H1 (cell line): ENCODE measurements at regions not wholly inside any gene's neighbourhood (a gene's known extent, or its start where the extent isn't known, plus 50 kb on each side); places are given as distances from the start of the nearest gene placed in this dataset.

Experiments
- CTCF ChIA-PET: fragments of 300-600 bp; sonication (Branson Sonifier 250); formaldehyde crosslinking; loops from one replicate; lab custom pipeline; 2021; ENCODE audit not compliant: partially characterized antibody; lab: Charles Lee
- POLR2A ChIA-PET: fragments of 300-600 bp; sonication (Branson Sonifier 250); formaldehyde crosslinking; loops from one replicate; lab custom pipeline; 2021; ENCODE audit warnings: inconsistent platforms; ENCODE audit not compliant: partially characterized antibody; lab: Charles Lee
- DNase-seq, 2 experiments: peaks; one replicate each; pipeline versions ENCODE4 v3.0.0 to v3.0.0-alpha.2; 2010 to 2022; ENCODE audit warnings: low spot score in 2 of 2, low read depth in 1 of 2, mixed read lengths in 1 of 2
- FAIRE-seq: peaks from 2 replicates; lab custom pipeline; 2011; peaks lifted over from hg19 to GRCh38; lab: Jason Lieb, UNC
- H2AFZ ChIP-seq: 2 replicates; pipeline ENCODE4 v1.8.1; 2012; ENCODE audit warnings: low read length, inconsistent platforms
- H2AK5ac ChIP-seq: 2 replicates; pipeline ENCODE4 v1.6.1; 2013; ENCODE audit warnings: low read depth, low read length
- H2BK120ac ChIP-seq: replicated peaks from 2 replicates; pipeline ENCODE3; 2013; ENCODE audit warnings: low read depth, low read length, inconsistent platforms
- H2BK12ac ChIP-seq: 2 replicates; pipeline ENCODE4 v1.6.1; 2013; ENCODE audit warnings: low read depth, low read length
- H2BK15ac ChIP-seq: 2 replicates; pipeline ENCODE4 v1.6.1; 2013; ENCODE audit warnings: low read length
- H2BK20ac ChIP-seq: 2 replicates; pipeline ENCODE4 v1.6.1; 2013; ENCODE audit warnings: low read length
- H2BK5ac ChIP-seq: 2 replicates; pipeline ENCODE4 v1.6.1; 2013; ENCODE audit warnings: low read depth, low read length
- H3K14ac ChIP-seq: 2 replicates; pipeline ENCODE4 v1.6.1; 2013; ENCODE audit warnings: inconsistent platforms; ENCODE audit not compliant: insufficient read length
- H3K18ac ChIP-seq: 2 replicates; pipeline ENCODE4 v1.6.1; 2013; ENCODE audit warnings: low read length; ENCODE audit errors: extremely low read depth
- H3K23ac ChIP-seq: 2 replicates; pipeline ENCODE4 v1.6.1; 2013; ENCODE audit warnings: inconsistent platforms; ENCODE audit not compliant: insufficient read length
- H3K23me2 ChIP-seq: 2 replicates; pipeline ENCODE4 v1.6.1; 2013; ENCODE audit warnings: low read depth, low read length
- H3K27ac ChIP-seq: 2 replicates; pipeline ENCODE4 v1.6.1; 2011; ENCODE audit warnings: low read depth, low read length, inconsistent platforms
- H3K27me3 ChIP-seq, 4 experiments: replicated peaks in 1 of 4; 1 replicate in 1 of 4; 2 replicates in 3 of 4; pipeline versions ENCODE4 v1.6.1 to v1.8.1; 2011 to 2013; ENCODE audit warnings: low read length in 3 of 4, mild to moderate bottlenecking in 3 of 4, inconsistent platforms in 2 of 4, mixed read lengths in 2 of 4, moderate library complexity in 1 of 4; ENCODE audit not compliant: control insufficient read depth in 3 of 4, insufficient read depth in 3 of 4; ENCODE audit errors: extremely low read depth in 1 of 4
- H3K36me3 ChIP-seq, 4 experiments: 2 replicates each; pipeline versions ENCODE4 v1.6.1 to v1.8.1; 2011 to 2013; ENCODE audit warnings: mild to moderate bottlenecking in 4 of 4, low read length in 3 of 4, moderate library complexity in 2 of 4, control low read depth in 1 of 4, inconsistent platforms in 1 of 4; ENCODE audit not compliant: insufficient read depth in 4 of 4, control insufficient read depth in 2 of 4
- H3K4ac ChIP-seq: replicated peaks from 2 replicates; pipeline ENCODE3; 2013; ENCODE audit warnings: low read length, low read depth, mixed read lengths, inconsistent platforms; ENCODE audit not compliant: insufficient read length
- H3K4me1 ChIP-seq, 4 experiments: replicated peaks in 1 of 4; 1 replicate in 1 of 4; 2 replicates in 3 of 4; pipeline versions ENCODE4 v1.6.1 to v1.8.1; 2011 to 2013; ENCODE audit warnings: low read length in 3 of 4, inconsistent platforms in 2 of 4, mixed read lengths in 1 of 4; ENCODE audit not compliant: insufficient read depth in 4 of 4, control insufficient read depth in 3 of 4
- H3K4me2 ChIP-seq, 2 experiments: 2 replicates each; pipeline versions ENCODE4 v1.6.1 to v1.8.1; 2011 to 2013; ENCODE audit warnings: low read depth in 2 of 2, low read length in 2 of 2, control low read depth in 1 of 2, inconsistent platforms in 1 of 2, mild to moderate bottlenecking in 1 of 2; ENCODE audit not compliant: insufficient read depth in 1 of 2
- H3K4me3 ChIP-seq, 4 experiments: fragments of 200-600, 300-600 bp in 1 of 4; sonication (generic), shearing (Covaris generic), sonication (Bioruptor Twin) in 1 of 4; 2 replicates each; pipeline versions ENCODE4 v1.5.1 to v1.8.1; 2011 to 2016; ENCODE audit warnings: low read length in 4 of 4, low read depth in 3 of 4, control low read depth in 2 of 4, inconsistent platforms in 2 of 4, mild to moderate bottlenecking in 2 of 4, mixed read lengths in 1 of 4, moderate library complexity in 1 of 4; ENCODE audit not compliant: insufficient read depth in 2 of 4; ENCODE audit errors: extremely low read depth in 1 of 4
- H3K56ac ChIP-seq: replicated peaks from 2 replicates; pipeline ENCODE3; 2013; ENCODE audit warnings: low read depth, mild to moderate bottlenecking, mixed read lengths, low read length, inconsistent platforms; ENCODE audit not compliant: insufficient read length
- H3K79me1 ChIP-seq: 2 replicates; pipeline ENCODE4 v1.6.1; 2013; ENCODE audit warnings: low read depth, low read length, control low read depth
- H3K79me2 ChIP-seq, 2 experiments: 2 replicates each; pipeline versions ENCODE4 v1.6.1 to v1.8.1; 2012 to 2013; ENCODE audit warnings: low read length in 2 of 2, mild to moderate bottlenecking in 2 of 2, inconsistent platforms in 1 of 2; ENCODE audit not compliant: insufficient read depth in 2 of 2, control insufficient read depth in 1 of 2
- H3K9ac ChIP-seq, 4 experiments: replicated peaks in 1 of 4; 1 replicate in 1 of 4; 2 replicates in 3 of 4; pipeline versions ENCODE4 v1.6.1 to v1.8.1; 2011 to 2013; ENCODE audit warnings: low read depth in 3 of 4, low read length in 3 of 4, control low read depth in 2 of 4, mild to moderate bottlenecking in 2 of 4, moderate library complexity in 2 of 4, inconsistent platforms in 1 of 4; ENCODE audit errors: extremely low read depth in 1 of 4
- H3K9me3 ChIP-seq, 2 experiments: 2 replicates each; pipeline versions ENCODE4 v1.6.1 to v1.8.1; 2012 to 2013; ENCODE audit warnings: mild to moderate bottlenecking in 2 of 2, moderate library complexity in 2 of 2, control low read depth in 1 of 2, inconsistent platforms in 1 of 2, low read depth in 1 of 2, low read length in 1 of 2, mixed read lengths in 1 of 2; ENCODE audit not compliant: insufficient read depth in 2 of 2
- H4K20me1 ChIP-seq, 2 experiments: replicated peaks in 1 of 2; 2 replicates each; pipeline versions ENCODE3 to v1.8.1; 2011 to 2013; ENCODE audit warnings: inconsistent platforms in 2 of 2, low read length in 2 of 2, mild to moderate bottlenecking in 1 of 2; ENCODE audit not compliant: insufficient read depth in 2 of 2, control insufficient read depth in 1 of 2
- H4K5ac ChIP-seq: 2 replicates; pipeline ENCODE4 v1.6.1; 2013; ENCODE audit warnings: low read length, low read depth, mixed read lengths, inconsistent platforms; ENCODE audit not compliant: insufficient read length
- H4K8ac ChIP-seq: 2 replicates; pipeline ENCODE4 v1.8.0; 2013; ENCODE audit warnings: mild to moderate bottlenecking, moderate library complexity, low read length, inconsistent platforms; ENCODE audit not compliant: insufficient read depth; ENCODE audit errors: extremely low read depth
- H4K91ac ChIP-seq: replicated peaks from 2 replicates; pipeline ENCODE3; 2013; ENCODE audit warnings: low read length, mixed read lengths, inconsistent platforms; ENCODE audit not compliant: insufficient read length
- CHD2 ChIP-seq: IDR thresholded peaks from 2 replicates; pipeline ENCODE4 v1.6.1; 2012; ENCODE audit warnings: low read length, improper control_type of control experiment
- GABPA ChIP-seq: IDR thresholded peaks from 2 replicates; pipeline ENCODE4 v1.6.1; 2011; ENCODE audit warnings: mild to moderate bottlenecking, low read length, moderate library complexity, borderline replicate concordance; ENCODE audit not compliant: insufficient read depth
- PHF8 ChIP-seq: fragments of 200-600 bp; sonication (generic); conservative IDR thresholded peaks from 2 replicates; pipeline ENCODE4 v1.7.1; 2012; ENCODE audit warnings: low read depth, mild to moderate bottlenecking, inconsistent platforms, low read length, moderate library complexity
- SIN3A ChIP-seq, 2 experiments: IDR thresholded peaks in 1 of 2; conservative IDR thresholded peaks in 1 of 2; 2 replicates each; pipeline ENCODE4 v1.6.1; 2011 to 2012; ENCODE audit warnings: low read length in 2 of 2, improper control_type of control experiment in 1 of 2, low read depth in 1 of 2, mild to moderate bottlenecking in 1 of 2
- SP2 ChIP-seq: IDR thresholded peaks from 2 replicates; pipeline ENCODE4 v1.6.1; 2012; ENCODE audit warnings: mild to moderate bottlenecking, low read length, inconsistent platforms
- TEAD4 ChIP-seq: IDR thresholded peaks from 2 replicates; pipeline ENCODE4 v1.6.1; 2012; ENCODE audit warnings: low read depth, low read length, inconsistent platforms, mixed read lengths
- ZNF274 ChIP-seq: IDR thresholded peaks from 2 replicates; pipeline ENCODE4 v1.7.0; 2012; ENCODE audit warnings: low read length, borderline replicate concordance; ENCODE audit errors: extremely low read depth
- WGBS, 2 experiments: shearing (Covaris generic) in 1 of 2; methylation state at CpG; one replicate each; pipeline versions ENCODE4 v1.1.6 to v1.1.7; 2013 to 2015; ENCODE audit warnings: low lambda C conversion rate in 2 of 2, mixed read lengths in 2 of 2, inconsistent platforms in 1 of 2, low coverage in 1 of 2, missing lambda C conversion rate in 1 of 2; ENCODE audit not compliant: insufficient replicate concordance in 2 of 2, insufficient coverage in 1 of 2, insufficient read length in 1 of 2; ENCODE audit errors: extremely low coverage in 1 of 2, missing lambda C conversion rate in 1 of 2; 5-methylcytosine and 5-hydroxymethylcytosine counted together
- TF ChIP-seq, protein P1 (sequence below): IDR thresholded peaks from 2 replicates; pipeline ENCODE4 v1.6.1; 2012; ENCODE audit warnings: inconsistent platforms
- TF ChIP-seq, protein P2 (sequence below), 3 experiments: IDR thresholded peaks; 1 replicate in 2 of 3; 2 replicates in 1 of 3; pipeline versions ENCODE4 v1.5.1 to v1.6.1; 2011; ENCODE audit warnings: low read length in 3 of 3, mild to moderate bottlenecking in 3 of 3, inconsistent platforms in 2 of 3, low read depth in 1 of 3, moderate library complexity in 1 of 3; ENCODE audit not compliant: insufficient read depth in 1 of 3; ENCODE audit errors: control extremely low read depth in 1 of 3
- TF ChIP-seq, protein P3 (sequence below): IDR thresholded peaks from 2 replicates; pipeline ENCODE4 v1.6.1; 2011; ENCODE audit warnings: low read depth, mild to moderate bottlenecking, low read length; ENCODE audit not compliant: insufficient read depth

DNA sequence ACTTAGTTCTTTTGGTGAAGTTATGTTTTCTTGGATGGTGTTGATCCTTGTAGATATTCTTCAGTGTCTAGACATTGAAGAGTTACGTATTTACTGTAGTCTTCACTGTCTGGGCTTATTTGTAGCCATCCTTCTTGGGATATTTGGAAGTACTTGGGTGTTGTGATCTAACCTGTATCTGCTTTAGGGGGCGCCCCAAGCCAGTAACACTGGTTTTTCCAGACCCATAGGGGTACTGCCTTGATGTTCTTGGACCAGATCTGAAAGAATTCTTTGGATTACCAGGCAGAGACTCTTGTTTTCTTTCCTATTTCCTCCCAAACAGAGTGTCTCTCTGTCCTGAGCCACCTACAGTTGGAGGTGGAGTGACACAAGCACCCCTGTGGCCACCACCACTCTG, 309.1 kb upstream of the IMPG1 start:
- Histone ChIP-seq H2BK120ac (no peak overlapping the region), H3K79me2 (no peaks in the 10 kb centered on the region), H3K36me3 (no peaks in the 10 kb centered on the region), H2BK15ac (no peak overlapping the region), H2AK5ac (no peak overlapping the region), H2BK12ac (no peak overlapping the region), H3K27me3 (no peaks in the 10 kb centered on the region), H3K23ac (no peak overlapping the region), H3K4me1 (peaks cover 0 to 4% (median 0%) of the 10 kb centered on the region in 4 experiments; a peak in 1 of 7 replicates), H3K9me3 (no peaks in the 10 kb centered on the region; a peak in 1 of 4 replicates), H3K79me1 (no peaks in the 10 kb centered on the region), H2BK20ac (no peak overlapping the region), H3K4ac (no peak overlapping the region), H3K9ac (no peak overlapping the region), H3K56ac (no peak overlapping the region), H2BK5ac (no peak overlapping the region; the same call in 1 of the 2 replicates), H4K20me1 (no peaks in the 10 kb centered on the region), H3K4me3 (no peak overlapping the region), H3K23me2 (no peaks in the 10 kb centered on the region), H4K8ac (no peak overlapping the region), H4K5ac (no peak overlapping the region), H3K27ac (no peak overlapping the region), H4K91ac (no peak overlapping the region), H3K4me2 (no peak overlapping the region), H3K14ac (no peak overlapping the region), H2AFZ (peak overlapping the region; percentile 34; the same call in 1 of the 2 replicates), H3K18ac (no peak overlapping the region)
- ChIA-PET POLR2A (no interaction called here), CTCF (interaction anchor here (0.9 to 1.2 kb wide), 2 partner anchors 19 to 160 kb away, joined by 3 to 4 read pairs; no protein-coding TSS in a partner anchor)
- 54% methylated on average over 2 of the region's 2 CpGs; no CpG with 5 or more reads in 1 of the 2 experiments for WGBS, 2 experiments
- DNase-seq, result no peak
- no peak for FAIRE-seq
- TF ChIP-seq, protein P1, sequence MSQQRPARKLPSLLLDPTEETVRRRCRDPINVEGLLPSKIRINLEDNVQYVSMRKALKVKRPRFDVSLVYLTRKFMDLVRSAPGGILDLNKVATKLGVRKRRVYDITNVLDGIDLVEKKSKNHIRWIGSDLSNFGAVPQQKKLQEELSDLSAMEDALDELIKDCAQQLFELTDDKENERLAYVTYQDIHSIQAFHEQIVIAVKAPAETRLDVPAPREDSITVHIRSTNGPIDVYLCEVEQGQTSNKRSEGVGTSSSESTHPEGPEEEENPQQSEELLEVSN, result no peak
- TF ChIP-seq, protein P2, sequence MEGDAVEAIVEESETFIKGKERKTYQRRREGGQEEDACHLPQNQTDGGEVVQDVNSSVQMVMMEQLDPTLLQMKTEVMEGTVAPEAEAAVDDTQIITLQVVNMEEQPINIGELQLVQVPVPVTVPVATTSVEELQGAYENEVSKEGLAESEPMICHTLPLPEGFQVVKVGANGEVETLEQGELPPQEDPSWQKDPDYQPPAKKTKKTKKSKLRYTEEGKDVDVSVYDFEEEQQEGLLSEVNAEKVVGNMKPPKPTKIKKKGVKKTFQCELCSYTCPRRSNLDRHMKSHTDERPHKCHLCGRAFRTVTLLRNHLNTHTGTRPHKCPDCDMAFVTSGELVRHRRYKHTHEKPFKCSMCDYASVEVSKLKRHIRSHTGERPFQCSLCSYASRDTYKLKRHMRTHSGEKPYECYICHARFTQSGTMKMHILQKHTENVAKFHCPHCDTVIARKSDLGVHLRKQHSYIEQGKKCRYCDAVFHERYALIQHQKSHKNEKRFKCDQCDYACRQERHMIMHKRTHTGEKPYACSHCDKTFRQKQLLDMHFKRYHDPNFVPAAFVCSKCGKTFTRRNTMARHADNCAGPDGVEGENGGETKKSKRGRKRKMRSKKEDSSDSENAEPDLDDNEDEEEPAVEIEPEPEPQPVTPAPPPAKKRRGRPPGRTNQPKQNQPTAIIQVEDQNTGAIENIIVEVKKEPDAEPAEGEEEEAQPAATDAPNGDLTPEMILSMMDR (IDR thresholded peaks at IDR 0.05; ENCODE audit: control extremely low read depth in 1 of 3, insufficient read depth in 1 of 3, low read depth in 1 of 3, low read length in 3 of 3), result peak in 2 of 3 experiments; percentile 49 to 52; a peak in 3 of 4 replicates
- no peak for TF ChIP-seq TEAD4
- TF ChIP-seq PHF8, result no peak
- TF ChIP-seq, protein P3, sequence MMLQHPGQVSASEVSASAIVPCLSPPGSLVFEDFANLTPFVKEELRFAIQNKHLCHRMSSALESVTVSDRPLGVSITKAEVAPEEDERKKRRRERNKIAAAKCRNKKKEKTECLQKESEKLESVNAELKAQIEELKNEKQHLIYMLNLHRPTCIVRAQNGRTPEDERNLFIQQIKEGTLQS, result no peak
- TF ChIP-seq SIN3A (conservative IDR thresholded peaks at IDR 0.05 in 1 of 2, IDR thresholded peaks at IDR 0.05 in 1 of 2; ENCODE audit: low read depth in 1 of 2, low read length in 2 of 2), result no peak
- TF ChIP-seq ZNF274, result no peak
- no peak for TF ChIP-seq SP2
- TF ChIP-seq GABPA, result no peak
- TF ChIP-seq CHD2, result no peak
